ENCODE measurements at regions not wholly inside any gene's neighbourhood (a gene's known extent, or its start where the extent isn't known, plus 50 kb on each side); places are given as distances from the start of the nearest gene placed in this dataset.

- Histone ChIP-seq H3K4me1 (no peaks in the 10 kb centered on the region), H3K27ac (no peak overlapping the region), H3K36me3 (replicated peaks in 1 of 2; ENCODE audit: insufficient read depth in 1 of 2, low read depth in 2 of 2) (no peaks in the 10 kb centered on the region), H3K4me3 (no peak overlapping the region), H3K27me3 (no peaks in the 10 kb centered on the region), H3K9me3 (no peaks in the 10 kb centered on the region)
- DNase-seq = no peak
- ATAC-seq = no peak
- intact Hi-C loops (cut with DNase I) = no loop called here
- no peak for TF ChIP-seq POLR2A (IDR thresholded peaks at IDR 0.05)
- no peak for TF ChIP-seq CTCF (IDR thresholded peaks at IDR 0.05)
These were observed 223.9 kb upstream of the WSB1 start for GRCh38 chr17:27069842-27070508.

GRCh38 chr17:27070836-27071235, 223.1 kb upstream of the WSB1 start:
- Histone ChIP-seq H3K4me1 (no peaks in the 10 kb centered on the region), H3K36me3 (replicated peaks in 1 of 2; ENCODE audit: insufficient read depth in 1 of 2, low read depth in 2 of 2) (no peaks in the 10 kb centered on the region), H3K4me3 (no peak overlapping the region), H3K9me3 (no peaks in the 10 kb centered on the region), H3K27me3 (no peaks in the 10 kb centered on the region), H3K27ac (no peak overlapping the region)
- intact Hi-C loops (cut with DNase I) = no loop called here
- DNase-seq = no peak
- no peak for ATAC-seq
- 19 to 55% methylated on average over 1 of the region's 1 CpG for WGBS, 2 donors
- TF ChIP-seq POLR2A (IDR thresholded peaks at IDR 0.05) (no peak), CTCF (IDR thresholded peaks at IDR 0.05) (no peak)

GRCh38 chr17:27072885-27073284, 221.0 kb upstream of the WSB1 start:
- intact Hi-C loops (cut with DNase I) = no loop called here
- no peak for ATAC-seq
- WGBS, 2 donors = 19 to 35% methylated on average over 3 of the region's 3 CpGs

GRCh38 chr17:27076814-27077213, 217.1 kb upstream of the WSB1 start:
- ATAC-seq (no peak), DNase-seq (no peak)
- Histone ChIP-seq H3K4me1 (no peaks in the 10 kb centered on the region), H3K9me3 (no peaks in the 10 kb centered on the region), H3K36me3 (replicated peaks in 1 of 2; ENCODE audit: insufficient read depth in 1 of 2, low read depth in 2 of 2) (no peaks in the 10 kb centered on the region), H3K27ac (no peak overlapping the region), H3K27me3 (no peaks in the 10 kb centered on the region), H3K4me3 (no peak overlapping the region)
- intact Hi-C loops (cut with DNase I) = no loop called here
- TF ChIP-seq POLR2A (IDR thresholded peaks at IDR 0.05) (no peak), CTCF (IDR thresholded peaks at IDR 0.05) (no peak)

More at GRCh38 chr17:27072885-27073284, 221.0 kb upstream of the WSB1 start:
- DNase-seq = no peak
- H3K4me3 ChIP-seq = no peak overlapping the region
- no peaks in the 10 kb centered on the region for H3K9me3 ChIP-seq
- H3K27ac ChIP-seq = no peak overlapping the region
- no peaks in the 10 kb centered on the region for H3K4me1 ChIP-seq
- TF ChIP-seq CTCF (IDR thresholded peaks at IDR 0.05) (no peak), POLR2A (IDR thresholded peaks at IDR 0.05) (no peak)
- no peaks in the 10 kb centered on the region for H3K36me3 ChIP-seq (replicated peaks in 1 of 2; ENCODE audit: insufficient read depth in 1 of 2, low read depth in 2 of 2)
- H3K27me3 ChIP-seq = no peaks in the 10 kb centered on the region

- H3K27me3 ChIP-seq = no peaks in the 10 kb centered on the region
- no peaks in the 10 kb centered on the region for H3K9me3 ChIP-seq
- H3K36me3 ChIP-seq (replicated peaks in 1 of 2; ENCODE audit: insufficient read depth in 1 of 2, low read depth in 2 of 2) = no peaks in the 10 kb centered on the region
- WGBS, 2 donors = 25 to 33% methylated on average over 2 of the region's 2 CpGs
- intact Hi-C loops (cut with DNase I) = no loop called here
- no peak overlapping the region for H3K4me3 ChIP-seq
- ATAC-seq (no peak), DNase-seq (no peak)
- H3K27ac ChIP-seq = no peak overlapping the region
- no peaks in the 10 kb centered on the region for H3K4me1 ChIP-seq
- TF ChIP-seq POLR2A (IDR thresholded peaks at IDR 0.05) (no peak), CTCF (IDR thresholded peaks at IDR 0.05) (no peak)
These were observed 215.6 kb upstream of the WSB1 start for GRCh38 chr17:27078296-27078695.

All from body of pancreas (tissue), 4 donors.